ENCODE measurements at regions not wholly inside any gene's neighbourhood (a gene's known extent, or its start where the extent isn't known, plus 50 kb on each side); places are given as distances from the start of the nearest gene placed in this dataset.
"Not testable (repeated sequence)": the region's sequence is repeated elsewhere in the genome, so short reads cannot be mapped to it uniquely, and the experiment has no call there.

DNA sequence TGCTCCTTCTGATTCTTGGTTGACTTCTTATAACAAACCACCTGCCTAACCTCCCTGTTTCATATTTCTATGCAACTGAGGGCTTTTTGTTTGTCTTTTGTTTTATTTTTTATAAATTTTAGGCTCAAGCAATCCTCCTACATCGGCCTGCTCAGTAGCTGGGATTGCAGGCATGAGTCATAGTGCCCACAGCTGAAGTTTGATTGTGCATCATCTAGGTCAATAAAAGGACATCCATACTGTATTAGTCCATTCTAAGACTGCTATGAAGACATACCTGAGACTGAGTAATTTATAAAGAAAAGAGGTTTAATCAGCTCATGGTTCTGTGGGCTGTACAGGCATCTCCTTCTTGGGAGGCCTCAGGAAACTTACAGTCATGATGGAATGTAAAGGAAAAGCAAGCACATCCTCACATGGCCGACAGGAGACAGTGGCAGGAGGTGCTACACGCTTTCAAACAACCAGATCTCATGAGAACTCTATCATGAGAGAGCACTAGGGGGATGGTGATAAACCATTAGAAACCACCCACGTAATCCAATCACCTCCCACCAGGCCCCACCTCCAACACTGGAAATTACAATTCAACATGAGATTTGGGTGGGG is 285.0 kb downstream of the SIPA1L2 start:
- no peaks in the 10 kb centered on the region for H3K4me1 Mint-ChIP-seq
- no peak overlapping the region for H3K18ac ChIP-seq (ENCODE audit: insufficient read length, low read depth, low read length)

DNA sequence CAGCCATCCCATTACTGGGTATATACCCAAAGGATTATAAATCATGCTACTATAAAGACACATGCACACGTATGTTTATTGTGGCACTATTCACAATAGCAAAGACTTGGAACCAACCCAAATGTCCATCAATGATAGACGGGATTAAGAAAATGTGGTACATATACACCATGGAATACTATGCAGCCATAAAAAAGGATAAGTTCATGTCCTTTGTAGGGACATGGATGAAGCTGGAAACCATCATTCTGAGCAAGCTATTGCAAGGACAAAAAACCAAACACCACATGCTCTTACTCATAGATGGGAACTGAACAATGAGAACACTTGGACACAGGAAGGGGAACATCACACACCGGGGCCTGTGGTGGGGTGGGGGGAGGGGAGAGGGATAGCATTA is 285.7 kb downstream of the SIPA1L2 start:
- H4K20me1 ChIP-seq (ENCODE audit: control insufficient read depth, insufficient read depth, insufficient read length); H3K27ac Mint-ChIP-seq; H3K9ac ChIP-seq (ENCODE audit: extremely low read depth, insufficient read length, low read length); H2BK5ac ChIP-seq (ENCODE audit: insufficient read length, low read length); H4K5ac ChIP-seq (ENCODE audit: insufficient read length, low read depth, low read length); H4K8ac ChIP-seq (replicated peaks; ENCODE audit: insufficient read length, low read depth, low read length); H3K9me3 ChIP-seq (ENCODE audit: control insufficient read depth, low read depth, low read length); H3K23ac ChIP-seq (ENCODE audit: insufficient read length, low read depth, low read length); H3K4ac ChIP-seq (ENCODE audit: low read depth, low read length); H3K56ac ChIP-seq (ENCODE audit: insufficient read length, low read depth, low read length); H3K27me3 ChIP-seq (ENCODE audit: insufficient read depth, low read length); H3K27ac ChIP-seq (ENCODE audit: insufficient read length, low read depth, low read length); H2BK12ac ChIP-seq (ENCODE audit: insufficient read length, low read depth, low read length); H3K4me3 Mint-ChIP-seq; H3K18ac ChIP-seq (ENCODE audit: insufficient read length, low read depth, low read length); H3K4me2 ChIP-seq (ENCODE audit: insufficient read depth, insufficient read length, low read length); H2BK15ac ChIP-seq (ENCODE audit: low read depth, low read length); DNase-seq; H3K79me1 ChIP-seq (ENCODE audit: insufficient read depth, low read depth, low read length, poor library complexity, severe bottlenecking); H4K91ac ChIP-seq (ENCODE audit: insufficient read length, low read depth, low read length); H2BK20ac ChIP-seq (ENCODE audit: low read depth, low read length, poor library complexity, severe bottlenecking); H2BK120ac ChIP-seq (ENCODE audit: low read depth, low read length, poor library complexity, severe bottlenecking); H2AK5ac ChIP-seq (ENCODE audit: insufficient read length, low read length); H3K23me2 ChIP-seq (ENCODE audit: insufficient read length, low read depth, low read length, poor library complexity, severe bottlenecking); H3K14ac ChIP-seq (ENCODE audit: insufficient read depth, low read length); H3T11ph ChIP-seq (ENCODE audit: low read length); H3K4me1 ChIP-seq (ENCODE audit: insufficient read depth, low read length); H3K4me1 Mint-ChIP-seq; H2AFZ ChIP-seq (ENCODE audit: low read length); H3K79me2 ChIP-seq (ENCODE audit: insufficient read depth, low read length): not testable (repeated sequence)
- H3K36me3 Mint-ChIP-seq (ENCODE audit: insufficient read depth in 1 of 3, low read depth in 3 of 3) = peaks cover 0 to 10% (median 8%) of the 10 kb centered on the region in 3 experiments; a peak in 3 of 7 replicates
- H3K27me3 Mint-ChIP-seq (ENCODE audit: low read depth) = peaks cover 13% of the 10 kb centered on the region
- no CpG with 5 or more reads among the region's 3 CpGs for WGBS (ENCODE audit: extremely low coverage, insufficient read length, low lambda C conversion rate)
- peaks cover 11 to 19% of the 10 kb centered on the region in 2 experiments for H3K9me3 Mint-ChIP-seq

More for the DNA sequence above, 285.0 kb downstream of the SIPA1L2 start:
- H3K79me2 ChIP-seq (ENCODE audit: insufficient read depth, low read length) = no peaks in the 10 kb centered on the region
- H2BK120ac ChIP-seq (ENCODE audit: low read depth, low read length, poor library complexity, severe bottlenecking) = no peak overlapping the region
- H3K14ac ChIP-seq (ENCODE audit: insufficient read depth, low read length) = no peak overlapping the region
- no peak overlapping the region for H4K8ac ChIP-seq (replicated peaks; ENCODE audit: insufficient read length, low read depth, low read length)
- no peak for DNase-seq
- no peaks in the 10 kb centered on the region for H3K27me3 ChIP-seq (ENCODE audit: insufficient read depth, low read length)
- no peak overlapping the region for H2BK20ac ChIP-seq (ENCODE audit: low read depth, low read length, poor library complexity, severe bottlenecking)
- TF ChIP-seq, protein P1, sequence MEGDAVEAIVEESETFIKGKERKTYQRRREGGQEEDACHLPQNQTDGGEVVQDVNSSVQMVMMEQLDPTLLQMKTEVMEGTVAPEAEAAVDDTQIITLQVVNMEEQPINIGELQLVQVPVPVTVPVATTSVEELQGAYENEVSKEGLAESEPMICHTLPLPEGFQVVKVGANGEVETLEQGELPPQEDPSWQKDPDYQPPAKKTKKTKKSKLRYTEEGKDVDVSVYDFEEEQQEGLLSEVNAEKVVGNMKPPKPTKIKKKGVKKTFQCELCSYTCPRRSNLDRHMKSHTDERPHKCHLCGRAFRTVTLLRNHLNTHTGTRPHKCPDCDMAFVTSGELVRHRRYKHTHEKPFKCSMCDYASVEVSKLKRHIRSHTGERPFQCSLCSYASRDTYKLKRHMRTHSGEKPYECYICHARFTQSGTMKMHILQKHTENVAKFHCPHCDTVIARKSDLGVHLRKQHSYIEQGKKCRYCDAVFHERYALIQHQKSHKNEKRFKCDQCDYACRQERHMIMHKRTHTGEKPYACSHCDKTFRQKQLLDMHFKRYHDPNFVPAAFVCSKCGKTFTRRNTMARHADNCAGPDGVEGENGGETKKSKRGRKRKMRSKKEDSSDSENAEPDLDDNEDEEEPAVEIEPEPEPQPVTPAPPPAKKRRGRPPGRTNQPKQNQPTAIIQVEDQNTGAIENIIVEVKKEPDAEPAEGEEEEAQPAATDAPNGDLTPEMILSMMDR (conservative IDR thresholded peaks at IDR 0.05) = no peak
- H2BK15ac ChIP-seq (ENCODE audit: low read depth, low read length) = no peak overlapping the region
- H2BK12ac ChIP-seq (ENCODE audit: insufficient read length, low read depth, low read length) = no peak overlapping the region
- H3K36me3 Mint-ChIP-seq (ENCODE audit: insufficient read depth in 1 of 3, low read depth in 3 of 3) = peaks cover 0 to 10% (median 8%) of the 10 kb centered on the region in 3 experiments; a peak in 3 of 7 replicates
- H3K4me1 ChIP-seq (ENCODE audit: insufficient read depth, low read length) = no peaks in the 10 kb centered on the region
- H2AFZ ChIP-seq (ENCODE audit: low read length) = no peak overlapping the region
- H3K23ac ChIP-seq (ENCODE audit: insufficient read length, low read depth, low read length) = no peak overlapping the region
- H3K9me3 Mint-ChIP-seq = peaks cover 11 to 19% of the 10 kb centered on the region in 2 experiments
- H3K4me3 Mint-ChIP-seq = no peak overlapping the region
- H3K79me1 ChIP-seq (ENCODE audit: insufficient read depth, low read depth, low read length, poor library complexity, severe bottlenecking) = no peaks in the 10 kb centered on the region
- no peak overlapping the region for H2AK5ac ChIP-seq (ENCODE audit: insufficient read length, low read length)
- H3K23me2 ChIP-seq (ENCODE audit: insufficient read length, low read depth, low read length, poor library complexity, severe bottlenecking) = no peaks in the 10 kb centered on the region
- no CpG with 5 or more reads among the region's 4 CpGs for WGBS (ENCODE audit: extremely low coverage, insufficient read length, low lambda C conversion rate)
- no peak overlapping the region for H2BK5ac ChIP-seq (ENCODE audit: insufficient read length, low read length)
- no peak overlapping the region for H3K9ac ChIP-seq (ENCODE audit: extremely low read depth, insufficient read length, low read length)
- H3K9me3 ChIP-seq (ENCODE audit: control insufficient read depth, low read depth, low read length) = no peaks in the 10 kb centered on the region
- H3K56ac ChIP-seq (ENCODE audit: insufficient read length, low read depth, low read length) = no peak overlapping the region
- no peak overlapping the region for H3K4me2 ChIP-seq (ENCODE audit: insufficient read depth, insufficient read length, low read length)
- no peak overlapping the region for H3K27ac Mint-ChIP-seq
- no peak overlapping the region for H3T11ph ChIP-seq (ENCODE audit: low read length)
- no peak overlapping the region for H4K5ac ChIP-seq (ENCODE audit: insufficient read length, low read depth, low read length)
- no peak overlapping the region for H4K91ac ChIP-seq (ENCODE audit: insufficient read length, low read depth, low read length)
- no peaks in the 10 kb centered on the region for H4K20me1 ChIP-seq (ENCODE audit: control insufficient read depth, insufficient read depth, insufficient read length)
- H3K4ac ChIP-seq (ENCODE audit: low read depth, low read length) = no peak overlapping the region
- H3K27me3 Mint-ChIP-seq (ENCODE audit: low read depth) = peaks cover 12% of the 10 kb centered on the region
- no peak overlapping the region for H3K27ac ChIP-seq (ENCODE audit: insufficient read length, low read depth, low read length)
